Activated T-cell treated with anti-CD3 and anti-CD28 coated beads, Interleukin-2, amount 50 U/mL, for 4 hours (primary cell): ENCODE measurements at regions not wholly inside any gene's neighbourhood (a gene's known extent, or its start where the extent isn't known, plus 50 kb on each side); places are given as distances from the start of the nearest gene placed in this dataset.

Experiments used
- ATAC-seq, 2 donors: fragments of 200-7000 bp; cut with Tn5 transposase; one replicate each; pipeline ENCODE4 v1.10.0; 2021
- DNase-seq: peaks from one replicate; pipeline ENCODE4 v3.0.0-alpha.2; 2020
- H3K27me3 Mint-ChIP-seq: one replicate; pipeline ENCODE4 v1.8.0; 2021; ENCODE audit warnings: low read depth, mixed read lengths
- H3K36me3 Mint-ChIP-seq: one replicate; pipeline ENCODE4 v1.8.0; 2022; ENCODE audit warnings: mixed read lengths; ENCODE audit not compliant: insufficient read depth
- H3K4me1 Mint-ChIP-seq: one replicate; pipeline ENCODE4 v1.8.0; 2021; ENCODE audit warnings: low read depth, mixed read lengths
- H3K4me3 Mint-ChIP-seq: one replicate; pipeline ENCODE4 v1.8.0; 2021; ENCODE audit warnings: mild to moderate bottlenecking, moderate library complexity, mixed read lengths
- H3K9me3 Mint-ChIP-seq: one replicate; pipeline ENCODE4 v1.8.0; 2021; ENCODE audit warnings: mixed read lengths

DNA sequence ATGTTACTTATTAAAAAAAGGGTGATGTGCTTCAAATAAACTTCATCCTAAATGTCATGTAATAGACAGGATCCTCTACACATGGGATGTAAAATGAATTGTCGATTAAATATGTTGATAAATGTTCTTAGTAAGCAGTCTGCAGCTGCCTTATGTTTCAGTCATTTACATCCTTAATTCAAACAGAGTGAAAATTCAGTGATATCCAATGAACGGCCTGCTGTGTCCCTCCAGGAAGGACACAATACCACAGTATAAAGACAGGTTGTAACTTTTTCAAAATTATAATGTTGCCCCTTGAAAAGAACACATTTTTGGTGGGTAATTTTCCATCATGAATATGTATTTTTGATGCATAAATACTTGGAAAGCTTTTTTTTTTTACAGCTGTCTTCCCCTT, 266.5 kb upstream of the SEMA3A start:
- H3K9me3 Mint-ChIP-seq, result no peaks in the 10 kb centered on the region
- H3K36me3 Mint-ChIP-seq, result no peaks in the 10 kb centered on the region
- no peaks in the 10 kb centered on the region for H3K4me1 Mint-ChIP-seq
- H3K27me3 Mint-ChIP-seq, result no peaks in the 10 kb centered on the region
- H3K4me3 Mint-ChIP-seq, result no peak overlapping the region
- no peak for DNase-seq
- no peak for ATAC-seq

- Mint-ChIP-seq H3K36me3 (no peaks in the 10 kb centered on the region), H3K27me3 (no peaks in the 10 kb centered on the region), H3K4me3 (no peak overlapping the region), H3K4me1 (no peaks in the 10 kb centered on the region), H3K9me3 (no peaks in the 10 kb centered on the region)
- DNase-seq, result no peak
- no peak for ATAC-seq
Observed at GRCh38 chr7:84455788-84456187, 261.2 kb upstream of the SEMA3A start.

DNA sequence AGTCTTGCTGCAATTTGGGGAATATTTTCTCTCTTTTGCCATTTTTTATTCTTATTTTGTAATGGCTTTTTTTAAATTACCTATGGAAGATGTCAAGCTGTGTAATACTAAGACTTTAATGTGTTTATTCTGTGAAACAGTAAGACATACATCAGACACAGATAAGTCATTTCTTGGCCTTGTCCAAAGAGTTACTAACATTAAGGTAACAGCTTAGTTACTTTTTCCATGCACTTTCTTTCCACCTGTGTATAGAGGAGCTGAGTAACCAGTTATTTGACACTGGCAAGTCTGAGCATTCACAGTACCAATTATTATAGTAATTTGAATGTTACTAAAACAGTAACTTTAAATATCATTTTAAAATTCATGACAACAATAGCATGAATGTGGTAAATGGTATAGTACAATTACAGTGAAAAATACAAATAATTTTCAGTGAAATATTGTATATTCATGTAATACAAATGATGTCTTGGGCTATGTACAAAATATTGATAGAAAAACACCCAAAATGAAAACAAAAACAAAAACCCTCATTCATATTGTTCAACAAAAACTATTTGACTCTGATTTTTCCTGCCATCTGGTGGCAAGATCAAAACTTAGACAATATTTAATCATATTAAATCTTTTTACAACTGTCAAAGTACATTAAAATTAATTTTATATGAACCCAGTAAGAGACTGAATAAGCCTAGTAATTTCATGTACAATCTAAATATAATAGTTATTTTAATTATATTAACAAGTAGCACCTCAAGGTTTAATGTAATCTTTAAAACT, 259.8 kb upstream of the SEMA3A start:
- ATAC-seq (no peak), DNase-seq (no peak)
- H3K27me3 Mint-ChIP-seq, result no peaks in the 10 kb centered on the region
- H3K4me3 Mint-ChIP-seq, result no peak overlapping the region
- H3K9me3 Mint-ChIP-seq, result no peaks in the 10 kb centered on the region
- no peaks in the 10 kb centered on the region for H3K4me1 Mint-ChIP-seq
- H3K36me3 Mint-ChIP-seq, result no peaks in the 10 kb centered on the region

DNA sequence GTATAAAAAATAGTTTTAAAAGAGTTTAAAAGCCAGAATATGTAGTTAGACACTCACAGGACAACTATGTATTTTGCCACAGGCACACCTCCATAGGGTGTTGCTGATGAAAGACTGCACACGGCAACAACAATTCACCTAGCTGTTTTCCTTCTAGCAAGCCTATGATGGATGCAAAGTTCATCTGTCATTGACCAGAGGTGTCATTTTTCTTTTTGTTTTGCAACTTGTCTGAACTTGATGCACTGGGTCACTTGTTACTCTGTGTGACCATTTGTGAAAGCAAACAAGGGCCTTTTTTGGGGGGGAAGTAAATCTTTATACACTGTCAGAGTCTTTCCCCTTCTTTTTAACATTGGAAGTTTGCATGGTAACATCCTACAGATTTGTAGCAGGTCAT, 258.0 kb upstream of the SEMA3A start:
- ATAC-seq (no peak), DNase-seq (no peak)
- Mint-ChIP-seq H3K36me3 (no peaks in the 10 kb centered on the region), H3K4me3 (no peak overlapping the region), H3K27me3 (no peaks in the 10 kb centered on the region), H3K4me1 (no peaks in the 10 kb centered on the region), H3K9me3 (no peaks in the 10 kb centered on the region)

DNA sequence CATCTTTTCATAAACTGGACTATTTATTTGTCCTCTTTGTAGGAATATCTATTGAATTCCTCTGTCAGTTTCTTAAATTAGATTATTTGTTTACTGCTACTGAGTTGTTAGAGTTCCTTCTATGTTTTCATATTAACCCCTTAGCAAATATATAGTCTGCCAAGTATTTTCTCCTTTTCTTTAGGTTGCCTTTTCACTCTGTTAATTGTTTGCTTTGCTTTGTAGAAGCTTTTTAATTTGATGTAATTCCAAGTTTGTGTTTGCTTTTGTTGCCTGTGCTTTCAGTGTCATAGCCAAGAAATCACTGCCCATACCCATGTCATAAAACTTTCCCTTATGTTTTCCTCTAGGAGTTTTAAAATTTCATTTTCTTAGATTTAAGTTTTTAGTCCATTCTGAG, 256.2 kb upstream of the SEMA3A start:
- DNase-seq (no peak), ATAC-seq (no peak)
- H3K9me3 Mint-ChIP-seq, result peaks cover 4% of the 10 kb centered on the region
- no peaks in the 10 kb centered on the region for H3K4me1 Mint-ChIP-seq
- no peaks in the 10 kb centered on the region for H3K27me3 Mint-ChIP-seq
- H3K4me3 Mint-ChIP-seq, result no peak overlapping the region
- H3K36me3 Mint-ChIP-seq, result no peaks in the 10 kb centered on the region

GRCh38 chr7:84447636-84448293, 253.2 kb upstream of the SEMA3A start:
- H3K27me3 Mint-ChIP-seq, result no peaks in the 10 kb centered on the region
- H3K4me1 Mint-ChIP-seq, result no peaks in the 10 kb centered on the region
- DNase-seq, result no peak
- H3K9me3 Mint-ChIP-seq, result peaks cover 4% of the 10 kb centered on the region
- no peak for ATAC-seq
- H3K4me3 Mint-ChIP-seq, result no peak overlapping the region
- H3K36me3 Mint-ChIP-seq, result no peaks in the 10 kb centered on the region

GRCh38 chr7:84446991-84447480, 252.4 kb upstream of the SEMA3A start:
- H3K36me3 Mint-ChIP-seq, result no peaks in the 10 kb centered on the region
- no peaks in the 10 kb centered on the region for H3K27me3 Mint-ChIP-seq

DNA sequence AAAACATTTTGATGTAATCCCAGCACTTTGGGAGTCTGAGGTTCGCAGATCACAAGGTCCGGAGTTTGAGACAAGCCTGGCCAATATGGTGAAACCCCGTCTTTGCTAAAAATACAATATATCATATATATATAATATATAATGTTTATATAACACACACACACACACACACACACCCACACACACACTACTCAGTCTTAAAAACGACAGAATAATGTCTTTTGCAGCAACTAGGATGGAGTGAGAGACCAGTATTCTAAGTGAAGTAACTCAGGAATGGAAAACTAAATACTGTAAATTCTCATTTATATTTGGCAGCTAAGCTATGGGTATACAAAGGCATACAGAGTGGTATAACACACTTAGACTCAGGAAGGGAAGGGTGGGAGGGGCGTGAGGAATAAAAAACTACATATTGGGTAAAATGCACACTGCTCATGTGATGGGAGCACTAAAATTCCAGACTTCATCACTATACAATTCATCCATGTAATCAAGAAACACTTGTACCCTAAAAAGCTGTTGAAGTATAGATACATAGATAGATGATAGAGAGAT, 231.2 kb upstream of the SEMA3A start:
- H3K27me3 Mint-ChIP-seq, result no peaks in the 10 kb centered on the region
- no peaks in the 10 kb centered on the region for H3K36me3 Mint-ChIP-seq
- no peak for ATAC-seq

More at GRCh38 chr7:84446991-84447480, 252.4 kb upstream of the SEMA3A start:
- DNase-seq (no peak), ATAC-seq (peak in 1 of 2 donors; percentile 20)
- Mint-ChIP-seq H3K4me1 (no peaks in the 10 kb centered on the region), H3K4me3 (no peak overlapping the region), H3K9me3 (peaks cover 4% of the 10 kb centered on the region)

DNA sequence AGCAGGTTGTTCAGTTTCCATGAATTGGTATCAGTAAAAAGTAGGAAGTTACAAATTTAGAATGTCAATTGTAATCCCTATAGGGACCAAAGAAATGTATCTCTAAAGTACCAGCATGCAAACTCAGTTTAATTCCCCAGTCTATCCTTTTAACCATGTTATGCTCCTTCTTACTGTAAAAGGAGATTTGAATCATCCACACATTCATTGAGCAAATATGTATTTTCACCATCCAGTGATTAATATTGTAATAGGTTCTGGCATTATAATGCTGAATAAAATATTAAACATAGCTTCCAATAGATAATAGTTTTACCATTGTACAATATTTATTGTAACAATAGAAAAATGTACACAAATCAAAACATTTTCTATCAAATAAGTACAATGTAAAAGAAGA, 228.2 kb upstream of the SEMA3A start:
- Mint-ChIP-seq H3K4me3 (no peak overlapping the region), H3K4me1 (no peaks in the 10 kb centered on the region), H3K36me3 (no peaks in the 10 kb centered on the region), H3K27me3 (no peaks in the 10 kb centered on the region), H3K9me3 (peaks cover 30% of the 10 kb centered on the region)
- DNase-seq (no peak), ATAC-seq (no peak)

More for the DNA sequence above, 231.2 kb upstream of the SEMA3A start:
- no peak for DNase-seq
- Mint-ChIP-seq H3K4me3 (no peak overlapping the region), H3K9me3 (peaks cover 11% of the 10 kb centered on the region), H3K4me1 (no peaks in the 10 kb centered on the region)

DNA sequence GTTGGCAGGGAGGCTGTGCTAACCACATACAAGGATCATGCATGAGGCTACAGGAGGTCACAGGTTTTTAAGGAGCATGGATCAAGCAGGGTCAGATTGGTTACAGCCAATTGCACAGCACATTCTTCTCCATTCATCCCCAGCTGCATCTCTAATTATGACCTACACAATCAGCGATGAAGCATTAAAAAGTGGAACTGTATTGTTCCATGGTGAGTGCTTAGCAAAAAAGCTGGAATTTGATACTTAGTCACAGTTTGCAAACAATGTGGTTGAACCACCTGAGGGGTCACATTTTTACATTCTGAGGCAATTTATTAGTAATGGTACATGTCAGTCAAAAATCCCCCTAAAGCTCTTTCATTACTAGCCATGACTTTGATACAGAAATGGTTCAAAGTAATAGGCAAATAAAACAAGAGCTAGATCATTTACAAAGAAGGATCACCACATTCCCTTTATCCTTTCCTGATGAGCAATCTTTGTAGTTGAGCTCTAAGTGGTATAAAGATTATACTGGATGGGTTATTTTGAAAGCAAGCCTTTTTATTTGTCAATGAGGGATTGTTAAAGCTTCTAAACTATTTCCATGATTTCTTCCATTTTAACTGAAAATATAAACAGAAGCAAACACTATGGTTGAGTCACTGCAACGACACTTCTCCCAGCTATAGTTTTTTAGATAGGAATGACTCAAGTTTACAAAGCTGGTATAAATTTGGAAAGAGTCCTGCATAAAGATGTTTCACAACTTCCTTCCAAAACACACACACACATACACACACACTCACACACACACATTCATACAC, 217.8 kb upstream of the SEMA3A start:
- Mint-ChIP-seq H3K4me3 (no peak overlapping the region), H3K36me3 (no peaks in the 10 kb centered on the region), H3K27me3 (no peaks in the 10 kb centered on the region), H3K4me1 (no peaks in the 10 kb centered on the region), H3K9me3 (no peaks in the 10 kb centered on the region)
- DNase-seq, result no peak
- ATAC-seq, result no peak

GRCh38 chr7:84399661-84400060, 205.1 kb upstream of the SEMA3A start:
- Mint-ChIP-seq H3K9me3 (peaks cover 32% of the 10 kb centered on the region), H3K4me1 (no peaks in the 10 kb centered on the region), H3K4me3 (no peak overlapping the region), H3K27me3 (no peaks in the 10 kb centered on the region), H3K36me3 (no peaks in the 10 kb centered on the region)
- no peak for ATAC-seq
- DNase-seq, result no peak

DNA sequence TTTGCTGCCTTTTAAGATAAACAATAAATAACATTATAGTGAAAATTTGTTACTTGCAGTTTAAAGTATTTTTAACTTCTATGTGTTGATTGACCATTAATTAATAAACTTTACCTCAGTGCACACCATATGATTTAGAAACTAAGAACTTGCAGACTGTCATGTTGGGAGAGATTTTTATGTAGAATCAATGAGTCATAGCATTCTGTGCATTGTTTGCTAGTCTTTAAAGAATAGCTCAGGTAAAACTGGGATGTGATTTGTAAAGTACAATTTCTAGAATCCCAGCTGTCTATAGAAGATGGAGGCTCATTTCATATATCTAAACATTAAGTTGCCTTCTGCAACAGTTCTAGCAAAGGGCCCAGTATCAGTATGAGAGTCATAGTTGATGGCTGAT, 199.6 kb upstream of the SEMA3A start:
- DNase-seq (no peak), ATAC-seq (no peak)
- no peak overlapping the region for H3K4me3 Mint-ChIP-seq
- H3K27me3 Mint-ChIP-seq, result peaks cover 2% of the 10 kb centered on the region
- H3K36me3 Mint-ChIP-seq, result no peaks in the 10 kb centered on the region
- no peaks in the 10 kb centered on the region for H3K4me1 Mint-ChIP-seq
- no peaks in the 10 kb centered on the region for H3K9me3 Mint-ChIP-seq

GRCh38 chr7:84393786-84394185, 199.2 kb upstream of the SEMA3A start:
- peaks cover 2% of the 10 kb centered on the region for H3K27me3 Mint-ChIP-seq
- no peaks in the 10 kb centered on the region for H3K36me3 Mint-ChIP-seq
- DNase-seq (no peak), ATAC-seq (no peak)
- H3K4me3 Mint-ChIP-seq, result no peak overlapping the region
- H3K9me3 Mint-ChIP-seq, result no peaks in the 10 kb centered on the region
- H3K4me1 Mint-ChIP-seq, result no peaks in the 10 kb centered on the region

DNA sequence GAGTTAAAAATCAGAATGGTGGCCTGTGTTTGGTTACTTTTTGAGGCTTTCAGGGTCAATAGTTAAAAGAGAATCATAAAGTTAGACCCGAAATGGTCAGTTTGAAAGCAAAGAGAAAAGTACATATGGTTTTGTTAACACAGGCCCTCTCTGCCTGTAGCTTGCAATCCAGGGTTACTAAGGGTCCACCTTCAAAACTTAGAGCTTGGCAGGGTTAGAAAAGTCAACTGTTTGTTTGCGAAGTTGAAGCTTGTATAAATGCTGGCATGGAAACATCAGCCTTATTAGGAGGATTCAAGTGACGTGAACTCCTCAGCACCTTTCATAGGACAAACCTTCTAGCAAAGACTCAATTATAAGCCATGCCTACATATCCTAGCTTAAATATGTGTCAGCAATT, 196.3 kb upstream of the SEMA3A start:
- no peaks in the 10 kb centered on the region for H3K36me3 Mint-ChIP-seq
- H3K4me1 Mint-ChIP-seq, result no peaks in the 10 kb centered on the region
- DNase-seq (no peak), ATAC-seq (no peak)
- no peak overlapping the region for H3K4me3 Mint-ChIP-seq
- no peaks in the 10 kb centered on the region for H3K9me3 Mint-ChIP-seq
- peaks cover 2% of the 10 kb centered on the region for H3K27me3 Mint-ChIP-seq
